ENCODE measurements at regions not wholly inside any gene's neighbourhood (a gene's known extent, or its start where the extent isn't known, plus 50 kb on each side); places are given as distances from the start of the nearest gene placed in this dataset.
"Not testable (repeated sequence)": the region's sequence is repeated elsewhere in the genome, so short reads cannot be mapped to it uniquely, and the experiment has no call there.

DNA sequence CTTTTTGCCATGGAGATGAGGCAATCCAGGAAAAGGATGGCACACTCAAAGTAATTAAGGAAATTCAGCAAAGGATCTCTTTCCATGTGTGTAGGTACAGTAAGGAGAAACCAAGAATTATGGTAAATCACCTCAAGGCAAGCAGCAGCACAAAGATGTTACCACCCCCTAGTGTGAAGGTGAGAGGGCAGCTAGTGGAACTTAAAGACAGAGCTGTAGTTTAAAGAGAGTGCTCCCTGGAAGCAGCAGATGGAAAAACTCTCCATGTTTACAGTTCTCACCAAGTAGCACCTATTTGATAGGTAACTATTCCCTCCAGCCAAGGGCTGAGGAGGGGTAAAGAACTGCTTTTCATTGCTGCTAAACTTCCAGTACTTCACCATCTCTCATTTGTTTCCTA, 860.4 kb upstream of the CRIM1 start:
- Mint-ChIP-seq H3K36me3 (no peaks in the 10 kb centered on the region), H3K9me3 (peaks cover 0 to 8% (median 2%) of the 10 kb centered on the region in 7 donors), H3K27me3 (ENCODE audit: low read depth in 3 of 3) (no peaks in the 10 kb centered on the region), H3K4me1 (no peaks in the 10 kb centered on the region), H3K27ac (no peak overlapping the region), H3K4me3 (no peak overlapping the region)
- Histone ChIP-seq H3K9me3 (replicated peaks in 1 of 2; ENCODE audit: control insufficient read depth in 1 of 2, insufficient read depth in 1 of 2, low read length in 2 of 2) (peaks cover 0 to 12% of the 10 kb centered on the region in 2 donors), H3K79me2 (ENCODE audit: insufficient read depth, low read length) (no peaks in the 10 kb centered on the region), H2AFZ (ENCODE audit: insufficient read depth, low read depth, low read length, poor library complexity, severe bottlenecking) (no peak overlapping the region), H3K27me3 (ENCODE audit: control insufficient read depth in 2 of 2, insufficient read depth in 2 of 2, low read length in 2 of 2) (no peaks in the 10 kb centered on the region), H3K4me3 (replicated peaks in 1 of 3; ENCODE audit: low read depth in 2 of 3, low read length in 3 of 3) (no peak overlapping the region), H3K27ac (ENCODE audit: low read depth in 1 of 2, low read length in 2 of 2) (no peak overlapping the region), H3K4me1 (ENCODE audit: control insufficient read depth in 1 of 2, insufficient read depth in 2 of 2, low read length in 2 of 2) (no peaks in the 10 kb centered on the region), H4K20me1 (ENCODE audit: insufficient read depth, low read length) (no peaks in the 10 kb centered on the region), H3K9ac (ENCODE audit: insufficient read depth, low read length, poor library complexity, severe bottlenecking) (no peak overlapping the region), H3K36me3 (replicated peaks in 1 of 2; ENCODE audit: control insufficient read depth in 1 of 2, insufficient read depth in 2 of 2, low read length in 2 of 2) (no peaks in the 10 kb centered on the region), H3K4me2 (replicated peaks; ENCODE audit: extremely low read depth, low read length, poor library complexity, severe bottlenecking) (no peak overlapping the region)
- intact Hi-C loops (cut with micrococcal nuclease), result no loop called here
- DNase-seq, result no peak
- TF ChIP-seq, protein P1, sequence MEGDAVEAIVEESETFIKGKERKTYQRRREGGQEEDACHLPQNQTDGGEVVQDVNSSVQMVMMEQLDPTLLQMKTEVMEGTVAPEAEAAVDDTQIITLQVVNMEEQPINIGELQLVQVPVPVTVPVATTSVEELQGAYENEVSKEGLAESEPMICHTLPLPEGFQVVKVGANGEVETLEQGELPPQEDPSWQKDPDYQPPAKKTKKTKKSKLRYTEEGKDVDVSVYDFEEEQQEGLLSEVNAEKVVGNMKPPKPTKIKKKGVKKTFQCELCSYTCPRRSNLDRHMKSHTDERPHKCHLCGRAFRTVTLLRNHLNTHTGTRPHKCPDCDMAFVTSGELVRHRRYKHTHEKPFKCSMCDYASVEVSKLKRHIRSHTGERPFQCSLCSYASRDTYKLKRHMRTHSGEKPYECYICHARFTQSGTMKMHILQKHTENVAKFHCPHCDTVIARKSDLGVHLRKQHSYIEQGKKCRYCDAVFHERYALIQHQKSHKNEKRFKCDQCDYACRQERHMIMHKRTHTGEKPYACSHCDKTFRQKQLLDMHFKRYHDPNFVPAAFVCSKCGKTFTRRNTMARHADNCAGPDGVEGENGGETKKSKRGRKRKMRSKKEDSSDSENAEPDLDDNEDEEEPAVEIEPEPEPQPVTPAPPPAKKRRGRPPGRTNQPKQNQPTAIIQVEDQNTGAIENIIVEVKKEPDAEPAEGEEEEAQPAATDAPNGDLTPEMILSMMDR (IDR thresholded peaks at IDR 0.05), result no peak

- H3K36me3 Mint-ChIP-seq; H3K4me3 Mint-ChIP-seq; H3K4me1 ChIP-seq (ENCODE audit: control insufficient read depth in 1 of 2, insufficient read depth in 2 of 2, low read length in 2 of 2); DNase-seq; H2AFZ ChIP-seq (ENCODE audit: insufficient read depth, low read depth, low read length, poor library complexity, severe bottlenecking); intact Hi-C loops (cut with micrococcal nuclease); H3K9ac ChIP-seq (ENCODE audit: insufficient read depth, low read length, poor library complexity, severe bottlenecking); H4K20me1 ChIP-seq (ENCODE audit: insufficient read depth, low read length); H3K27me3 Mint-ChIP-seq (ENCODE audit: low read depth in 3 of 3); H3K27me3 ChIP-seq (ENCODE audit: control insufficient read depth in 2 of 2, insufficient read depth in 2 of 2, low read length in 2 of 2); H3K4me2 ChIP-seq (replicated peaks; ENCODE audit: extremely low read depth, low read length, poor library complexity, severe bottlenecking); H3K27ac ChIP-seq (ENCODE audit: low read depth in 1 of 2, low read length in 2 of 2); H3K4me3 ChIP-seq (replicated peaks in 1 of 3; ENCODE audit: low read depth in 2 of 3, low read length in 3 of 3); H3K4me1 Mint-ChIP-seq; H3K9me3 ChIP-seq (replicated peaks in 1 of 2; ENCODE audit: control insufficient read depth in 1 of 2, insufficient read depth in 1 of 2, low read length in 2 of 2); H3K27ac Mint-ChIP-seq; H3K79me2 ChIP-seq (ENCODE audit: insufficient read depth, low read length); H3K36me3 ChIP-seq (replicated peaks in 1 of 2; ENCODE audit: control insufficient read depth in 1 of 2, insufficient read depth in 2 of 2, low read length in 2 of 2): not testable (repeated sequence)
- 95% methylated on average over 2 of the region's 2 CpGs for WGBS (ENCODE audit: insufficient coverage)
- H3K9me3 Mint-ChIP-seq, result peaks cover 2 to 15% (median 8%) of the 10 kb centered on the region in 7 donors
Measured at GRCh38 chr2:35478121-35478520, 877.5 kb upstream of the CRIM1 start.

All from CD14-positive monocyte (primary cell).